Esophagus muscularis mucosa (tissue), 4 donors: ENCODE measurements at regions not wholly inside any gene's neighbourhood (a gene's known extent, or its start where the extent isn't known, plus 50 kb on each side); places are given as distances from the start of the nearest gene placed in this dataset.

Source experiments
- EP300 ChIP-seq: sonication (generic); formaldehyde crosslinking; IDR thresholded peaks from one replicate; pipeline ENCODE4 v1.6.1; 2017; ENCODE audit warnings: antibody characterized with exemption
- POLR2A ChIP-seq: fragments of 450-650 bp; IDR thresholded peaks from one replicate; pipeline ENCODE4 v1.6.1; 2017; ENCODE audit warnings: antibody characterized with exemption, moderate library complexity, mild to moderate bottlenecking, low read depth
- POLR2AphosphoS5 ChIP-seq, 2 donors: sonication (generic); formaldehyde crosslinking; IDR thresholded peaks; one replicate each; pipeline ENCODE4 v1.6.1; 2017; ENCODE audit warnings: antibody characterized with exemption in 2 of 2
- TF ChIP-seq, protein P1 (sequence below), 3 experiments: fragments of 200-600 bp in 2 of 3; fragments of 450-650 bp in 1 of 3; sonication (generic) in 2 of 3; IDR thresholded peaks; one replicate each; pipeline ENCODE4 v1.5.1; 2017 to 2019; ENCODE audit warnings: antibody characterized with exemption in 3 of 3, mild to moderate bottlenecking in 2 of 3, moderate library complexity in 1 of 3

DNA sequence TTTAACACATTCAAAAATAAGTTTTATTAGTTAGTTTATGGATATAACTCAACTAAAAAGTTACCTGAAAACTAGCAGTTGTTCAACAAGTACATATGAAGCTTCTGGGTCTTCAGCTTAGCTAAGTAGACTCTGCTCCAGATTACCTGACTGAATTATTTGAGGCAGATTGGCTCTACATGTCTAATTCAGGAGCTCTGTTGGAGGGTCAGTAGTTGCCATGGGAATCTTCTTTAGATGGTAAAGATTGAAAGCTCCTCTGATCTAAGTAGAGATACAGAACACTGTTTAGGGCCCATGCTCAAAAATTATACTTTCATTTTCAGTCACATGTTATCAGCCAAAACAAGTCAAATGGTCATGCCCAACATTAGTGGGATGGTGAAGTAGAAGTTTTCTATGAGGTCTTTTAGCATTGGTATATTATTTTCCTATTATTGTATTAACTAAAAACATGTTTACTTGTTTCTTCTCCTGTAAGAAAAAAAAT lies 1476.9 kb downstream of the OTOL1 start:
- TF ChIP-seq, protein P1, sequence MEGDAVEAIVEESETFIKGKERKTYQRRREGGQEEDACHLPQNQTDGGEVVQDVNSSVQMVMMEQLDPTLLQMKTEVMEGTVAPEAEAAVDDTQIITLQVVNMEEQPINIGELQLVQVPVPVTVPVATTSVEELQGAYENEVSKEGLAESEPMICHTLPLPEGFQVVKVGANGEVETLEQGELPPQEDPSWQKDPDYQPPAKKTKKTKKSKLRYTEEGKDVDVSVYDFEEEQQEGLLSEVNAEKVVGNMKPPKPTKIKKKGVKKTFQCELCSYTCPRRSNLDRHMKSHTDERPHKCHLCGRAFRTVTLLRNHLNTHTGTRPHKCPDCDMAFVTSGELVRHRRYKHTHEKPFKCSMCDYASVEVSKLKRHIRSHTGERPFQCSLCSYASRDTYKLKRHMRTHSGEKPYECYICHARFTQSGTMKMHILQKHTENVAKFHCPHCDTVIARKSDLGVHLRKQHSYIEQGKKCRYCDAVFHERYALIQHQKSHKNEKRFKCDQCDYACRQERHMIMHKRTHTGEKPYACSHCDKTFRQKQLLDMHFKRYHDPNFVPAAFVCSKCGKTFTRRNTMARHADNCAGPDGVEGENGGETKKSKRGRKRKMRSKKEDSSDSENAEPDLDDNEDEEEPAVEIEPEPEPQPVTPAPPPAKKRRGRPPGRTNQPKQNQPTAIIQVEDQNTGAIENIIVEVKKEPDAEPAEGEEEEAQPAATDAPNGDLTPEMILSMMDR (IDR thresholded peaks at IDR 0.05), result no peak
- no peak for TF ChIP-seq POLR2A
- no peak for TF ChIP-seq EP300
- no peak for TF ChIP-seq POLR2AphosphoS5 (IDR thresholded peaks at IDR 0.05)
